ENCODE measurements at regions not wholly inside any gene's neighbourhood (a gene's known extent, or its start where the extent isn't known, plus 50 kb on each side); places are given as distances from the start of the nearest gene placed in this dataset.

GRCh38 chrX:9144701-9145241 lies 110.8 kb upstream of the FAM9B start:
- TF ChIP-seq, protein P1, sequence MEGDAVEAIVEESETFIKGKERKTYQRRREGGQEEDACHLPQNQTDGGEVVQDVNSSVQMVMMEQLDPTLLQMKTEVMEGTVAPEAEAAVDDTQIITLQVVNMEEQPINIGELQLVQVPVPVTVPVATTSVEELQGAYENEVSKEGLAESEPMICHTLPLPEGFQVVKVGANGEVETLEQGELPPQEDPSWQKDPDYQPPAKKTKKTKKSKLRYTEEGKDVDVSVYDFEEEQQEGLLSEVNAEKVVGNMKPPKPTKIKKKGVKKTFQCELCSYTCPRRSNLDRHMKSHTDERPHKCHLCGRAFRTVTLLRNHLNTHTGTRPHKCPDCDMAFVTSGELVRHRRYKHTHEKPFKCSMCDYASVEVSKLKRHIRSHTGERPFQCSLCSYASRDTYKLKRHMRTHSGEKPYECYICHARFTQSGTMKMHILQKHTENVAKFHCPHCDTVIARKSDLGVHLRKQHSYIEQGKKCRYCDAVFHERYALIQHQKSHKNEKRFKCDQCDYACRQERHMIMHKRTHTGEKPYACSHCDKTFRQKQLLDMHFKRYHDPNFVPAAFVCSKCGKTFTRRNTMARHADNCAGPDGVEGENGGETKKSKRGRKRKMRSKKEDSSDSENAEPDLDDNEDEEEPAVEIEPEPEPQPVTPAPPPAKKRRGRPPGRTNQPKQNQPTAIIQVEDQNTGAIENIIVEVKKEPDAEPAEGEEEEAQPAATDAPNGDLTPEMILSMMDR (tag by site-specific recombination; IDR thresholded peaks at IDR 0.05) = no peak
- no peak for TF ChIP-seq SP7 (tag by site-specific recombination; IDR thresholded peaks at IDR 0.05)
- TF ChIP-seq, protein P2, sequence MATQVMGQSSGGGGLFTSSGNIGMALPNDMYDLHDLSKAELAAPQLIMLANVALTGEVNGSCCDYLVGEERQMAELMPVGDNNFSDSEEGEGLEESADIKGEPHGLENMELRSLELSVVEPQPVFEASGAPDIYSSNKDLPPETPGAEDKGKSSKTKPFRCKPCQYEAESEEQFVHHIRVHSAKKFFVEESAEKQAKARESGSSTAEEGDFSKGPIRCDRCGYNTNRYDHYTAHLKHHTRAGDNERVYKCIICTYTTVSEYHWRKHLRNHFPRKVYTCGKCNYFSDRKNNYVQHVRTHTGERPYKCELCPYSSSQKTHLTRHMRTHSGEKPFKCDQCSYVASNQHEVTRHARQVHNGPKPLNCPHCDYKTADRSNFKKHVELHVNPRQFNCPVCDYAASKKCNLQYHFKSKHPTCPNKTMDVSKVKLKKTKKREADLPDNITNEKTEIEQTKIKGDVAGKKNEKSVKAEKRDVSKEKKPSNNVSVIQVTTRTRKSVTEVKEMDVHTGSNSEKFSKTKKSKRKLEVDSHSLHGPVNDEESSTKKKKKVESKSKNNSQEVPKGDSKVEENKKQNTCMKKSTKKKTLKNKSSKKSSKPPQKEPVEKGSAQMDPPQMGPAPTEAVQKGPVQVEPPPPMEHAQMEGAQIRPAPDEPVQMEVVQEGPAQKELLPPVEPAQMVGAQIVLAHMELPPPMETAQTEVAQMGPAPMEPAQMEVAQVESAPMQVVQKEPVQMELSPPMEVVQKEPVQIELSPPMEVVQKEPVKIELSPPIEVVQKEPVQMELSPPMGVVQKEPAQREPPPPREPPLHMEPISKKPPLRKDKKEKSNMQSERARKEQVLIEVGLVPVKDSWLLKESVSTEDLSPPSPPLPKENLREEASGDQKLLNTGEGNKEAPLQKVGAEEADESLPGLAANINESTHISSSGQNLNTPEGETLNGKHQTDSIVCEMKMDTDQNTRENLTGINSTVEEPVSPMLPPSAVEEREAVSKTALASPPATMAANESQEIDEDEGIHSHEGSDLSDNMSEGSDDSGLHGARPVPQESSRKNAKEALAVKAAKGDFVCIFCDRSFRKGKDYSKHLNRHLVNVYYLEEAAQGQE (tag by site-specific recombination; IDR thresholded peaks at IDR 0.05) = no peak
- TF ChIP-seq ZNF24 (tag by site-specific recombination; IDR thresholded peaks at IDR 0.05) = no peak
- TF ChIP-seq ZNF626 (tag by site-specific recombination; IDR thresholded peaks at IDR 0.05) = no peak
- no peak for TF ChIP-seq ZNF510 (tag by site-specific recombination; IDR thresholded peaks at IDR 0.05; ENCODE audit: insufficient replicate concordance)
- no peak for TF ChIP-seq ZNF350 (tag by site-specific recombination; IDR thresholded peaks at IDR 0.05)
- no peak for TF ChIP-seq ZNF23 (tag by site-specific recombination; IDR thresholded peaks at IDR 0.05; ENCODE audit: borderline replicate concordance)
